GM19455 (cell line): ENCODE measurements at regions not wholly inside any gene's neighbourhood (a gene's known extent, or its start where the extent isn't known, plus 50 kb on each side); places are given as distances from the start of the nearest gene placed in this dataset.
"Not testable (repeated sequence)": the region's sequence is repeated elsewhere in the genome, so short reads cannot be mapped to it uniquely, and the experiment has no call there.

Source experiments
- ATAC-seq: cut with Tn5 transposase; IDR thresholded peaks from one replicate; pipeline ENCODE4 v1.9.1; 2021; ENCODE audit not compliant: unreplicated experiment

GRCh38 chr2:142585785-142586184, 291.7 kb upstream of the KYNU start:
- peak; percentile 56 for ATAC-seq

GRCh38 chr2:142582317-142582716, 295.1 kb upstream of the KYNU start:
- ATAC-seq = no peak

GRCh38 chr2:142581491-142581890, 296.0 kb upstream of the KYNU start:
- ATAC-seq = no peak

- ATAC-seq = no peak
Observed at GRCh38 chr2:142580691-142581090, 296.8 kb upstream of the KYNU start.

GRCh38 chr2:142575561-142575960, 301.9 kb upstream of the KYNU start:
- no peak for ATAC-seq

- ATAC-seq = no peak
Observed at GRCh38 chr2:142574388-142574787, 303.1 kb upstream of the KYNU start.

GRCh38 chr2:142572346-142573132, 304.9 kb upstream of the KYNU start:
- ATAC-seq = no peak

GRCh38 chr2:142571934-142572333, 305.5 kb upstream of the KYNU start:
- ATAC-seq = no peak

- ATAC-seq = no peak
Observed at GRCh38 chr2:142562900-142563299, 314.6 kb upstream of the KYNU start.

- ATAC-seq = no peak
Observed at GRCh38 chr2:142561656-142562055, 315.8 kb upstream of the KYNU start.

GRCh38 chr2:142557391-142557790, 320.1 kb upstream of the KYNU start:
- ATAC-seq = no peak

- ATAC-seq = not testable (repeated sequence)
Observed at GRCh38 chr2:142545999-142546398, 331.5 kb upstream of the KYNU start.

GRCh38 chr2:142545036-142545435, 332.4 kb upstream of the KYNU start:
- no peak for ATAC-seq

- no peak for ATAC-seq
Observed at GRCh38 chr2:142544173-142544572, 333.3 kb upstream of the KYNU start.

GRCh38 chr2:142542431-142542910, 335.0 kb upstream of the KYNU start:
- no peak for ATAC-seq

GRCh38 chr2:142536966-142537365, 340.5 kb upstream of the KYNU start:
- no peak for ATAC-seq

GRCh38 chr2:142536492-142536891, 341.0 kb upstream of the KYNU start:
- no peak for ATAC-seq

- no peak for ATAC-seq
Observed at GRCh38 chr2:142535311-142535710, 342.2 kb upstream of the KYNU start.

- no peak for ATAC-seq
Observed at GRCh38 chr2:142533177-142533576, 344.3 kb upstream of the KYNU start.

GRCh38 chr2:142531377-142531776, 346.1 kb upstream of the KYNU start:
- no peak for ATAC-seq

- ATAC-seq = no peak
Observed at GRCh38 chr2:142525720-142526119, 351.7 kb upstream of the KYNU start.

GRCh38 chr2:142521492-142521891, 356.0 kb upstream of the KYNU start:
- no peak for ATAC-seq

- no peak for ATAC-seq
Observed at GRCh38 chr2:142515493-142515892, 362.0 kb upstream of the KYNU start.
